Mesendoderm (in vitro differentiated cells): ENCODE measurements at regions not wholly inside any gene's neighbourhood (a gene's known extent, or its start where the extent isn't known, plus 50 kb on each side); places are given as distances from the start of the nearest gene placed in this dataset.
A peak's percentile ranks its signal among the peaks of the same experiment; 100 is the strongest.

Experiments used
- DNase-seq: peaks from one replicate; pipeline ENCODE4 v3.0.0; 2013
- H2AK5ac ChIP-seq: 2 replicates; pipeline ENCODE4 v1.6.1; 2013; ENCODE audit warnings: low read length, inconsistent platforms
- H2BK120ac ChIP-seq: 2 replicates; pipeline ENCODE4 v1.6.1; 2013; ENCODE audit warnings: low read depth, mild to moderate bottlenecking, low read length, moderate library complexity, mixed read lengths
- H2BK15ac ChIP-seq: replicated peaks from 2 replicates; pipeline ENCODE4 v1.6.1; 2013; ENCODE audit warnings: low read depth, mild to moderate bottlenecking, moderate library complexity
- H2BK5ac ChIP-seq: 2 replicates; pipeline ENCODE4 v1.6.1; 2013; ENCODE audit warnings: low read length, inconsistent platforms
- H3K18ac ChIP-seq: 2 replicates; pipeline ENCODE4 v1.6.1; 2013; ENCODE audit warnings: mild to moderate bottlenecking, low read length, mixed read lengths
- H3K23ac ChIP-seq: one replicate; pipeline ENCODE4 v1.6.1; 2013; ENCODE audit warnings: low read length
- H3K27ac ChIP-seq: 2 replicates; pipeline ENCODE4 v1.5.1; 2013; ENCODE audit warnings: low read depth, mild to moderate bottlenecking, inconsistent platforms, low read length, moderate library complexity
- H3K27me3 ChIP-seq: 2 replicates; pipeline ENCODE4 v1.6.1; 2013; ENCODE audit warnings: low read length, control low read depth, mild to moderate bottlenecking, inconsistent platforms; ENCODE audit not compliant: insufficient read depth, poor library complexity
- H3K36me3 ChIP-seq: 2 replicates; pipeline ENCODE4 v1.6.1; 2013; ENCODE audit warnings: low read length, inconsistent platforms; ENCODE audit not compliant: control insufficient read depth, insufficient read depth
- H3K4ac ChIP-seq: one replicate; pipeline ENCODE4 v1.6.1; 2013; ENCODE audit warnings: low read depth, mild to moderate bottlenecking, low read length, moderate library complexity
- H3K4me1 ChIP-seq: 2 replicates; pipeline ENCODE4 v1.6.1; 2013; ENCODE audit warnings: low read depth, low read length, inconsistent platforms; ENCODE audit not compliant: control insufficient read depth
- H3K4me2 ChIP-seq: 2 replicates; pipeline ENCODE4 v1.6.1; 2013; ENCODE audit warnings: low read length
- H3K4me3 ChIP-seq: 2 replicates; pipeline ENCODE4 v1.5.1; 2013; ENCODE audit warnings: mild to moderate bottlenecking, low read length
- H3K56ac ChIP-seq: one replicate; pipeline ENCODE4 v1.6.1; 2013; ENCODE audit warnings: low read length
- H3K79me1 ChIP-seq: 2 replicates; pipeline ENCODE4 v1.6.1; 2013; ENCODE audit warnings: low read length, inconsistent platforms
- H3K79me2 ChIP-seq: 2 replicates; pipeline ENCODE4 v1.6.1; 2013; ENCODE audit warnings: mild to moderate bottlenecking, low read length; ENCODE audit not compliant: control insufficient read depth, insufficient read depth
- H3K9ac ChIP-seq: 2 replicates; pipeline ENCODE4 v1.6.1; 2013; ENCODE audit warnings: low read length, inconsistent platforms
- H4K5ac ChIP-seq: one replicate; pipeline ENCODE4 v1.6.1; 2013; ENCODE audit warnings: low read length
- H4K8ac ChIP-seq: one replicate; pipeline ENCODE4 v1.6.1; 2013; ENCODE audit warnings: low read depth, mild to moderate bottlenecking, control low read depth, low read length, moderate library complexity
- WGBS: extraction: QIAGEN DNeasy Blood & Tissue Kit; methylation state at CpG from one replicate; pipeline ENCODE4 v1.1.7; 2013; ENCODE audit warnings: low lambda C conversion rate, missing lambda C conversion rate; ENCODE audit not compliant: insufficient coverage; ENCODE audit errors: extremely low coverage; 5-methylcytosine and 5-hydroxymethylcytosine counted together

DNA sequence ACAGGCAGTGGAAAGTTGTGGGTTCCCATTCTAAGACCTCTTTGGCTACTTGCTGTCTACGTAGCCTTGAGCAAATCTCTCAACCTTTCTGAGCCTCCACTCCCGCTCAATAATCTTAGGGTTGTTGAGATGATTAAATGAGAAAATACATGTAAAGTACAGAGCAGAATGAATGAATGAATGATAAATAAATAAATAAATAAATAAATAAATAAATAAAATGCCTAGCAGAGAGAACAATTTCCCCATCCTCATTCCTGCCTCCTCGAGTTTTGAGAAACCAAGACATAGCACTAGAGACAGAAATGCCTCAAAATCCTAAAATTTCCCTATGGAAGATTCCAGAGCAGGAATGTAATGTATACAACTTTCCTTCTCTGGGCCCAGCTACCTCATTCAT is 128.3 kb upstream of the RAD23B start:
- no peak overlapping the region for H2BK15ac ChIP-seq
- no peak overlapping the region for H4K8ac ChIP-seq
- H3K18ac ChIP-seq: no peak overlapping the region
- H3K27ac ChIP-seq: no peak overlapping the region
- no peak overlapping the region for H4K5ac ChIP-seq
- no peaks in the 10 kb centered on the region for H3K4me1 ChIP-seq
- no peak overlapping the region for H3K23ac ChIP-seq
- no peaks in the 10 kb centered on the region for H3K36me3 ChIP-seq
- H3K79me2 ChIP-seq: no peaks in the 10 kb centered on the region
- no peak for DNase-seq
- no peaks in the 10 kb centered on the region for H3K27me3 ChIP-seq
- no peak overlapping the region for H3K4ac ChIP-seq
- no peak overlapping the region for H2BK5ac ChIP-seq
- H3K4me2 ChIP-seq: no peak overlapping the region
- no peak overlapping the region for H3K56ac ChIP-seq
- no peak overlapping the region for H2AK5ac ChIP-seq
- WGBS: no CpG with 5 or more reads among the region's 3 CpGs
- no peak overlapping the region for H2BK120ac ChIP-seq
- H3K4me3 ChIP-seq: no peak overlapping the region
- H3K9ac ChIP-seq: no peak overlapping the region
- no peaks in the 10 kb centered on the region for H3K79me1 ChIP-seq

DNA sequence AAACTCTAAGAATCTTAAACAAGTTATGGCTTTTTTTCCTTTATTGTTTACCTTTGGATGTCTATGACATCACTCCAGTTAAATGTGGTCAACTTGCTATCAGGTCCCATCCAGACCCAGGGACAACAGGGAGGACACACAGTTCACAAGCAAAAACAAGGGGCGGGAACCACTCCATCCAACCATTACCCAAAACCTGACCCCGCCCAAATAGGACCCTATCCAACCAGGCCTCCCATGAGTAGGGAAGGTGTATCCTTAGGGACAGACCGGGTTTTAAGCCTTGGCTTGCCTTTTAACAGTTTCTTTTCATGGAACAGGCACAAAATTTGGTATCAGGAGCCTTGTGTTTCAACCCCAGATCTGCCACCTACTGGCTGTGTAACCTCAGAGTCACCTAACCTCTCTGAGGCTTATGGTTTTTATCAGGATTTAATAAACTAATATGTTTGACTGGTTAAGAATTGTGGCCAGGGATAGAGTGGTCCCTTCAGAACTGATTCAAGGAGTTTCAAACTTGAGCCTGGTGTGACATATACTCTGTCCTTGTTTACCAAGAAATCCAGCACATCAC is 127.7 kb upstream of the RAD23B start:
- no peak overlapping the region for H3K4me2 ChIP-seq
- no peak overlapping the region for H3K18ac ChIP-seq
- no peaks in the 10 kb centered on the region for H3K79me1 ChIP-seq
- no peak overlapping the region for H2BK5ac ChIP-seq
- no peak overlapping the region for H2BK120ac ChIP-seq
- no peaks in the 10 kb centered on the region for H3K27me3 ChIP-seq
- H3K27ac ChIP-seq: no peak overlapping the region
- DNase-seq: peak; percentile 25
- no CpG with 5 or more reads among the region's 3 CpGs for WGBS
- no peak overlapping the region for H3K23ac ChIP-seq
- H3K36me3 ChIP-seq: no peaks in the 10 kb centered on the region
- H3K4ac ChIP-seq: no peak overlapping the region
- no peak overlapping the region for H4K8ac ChIP-seq
- no peak overlapping the region for H4K5ac ChIP-seq
- H2AK5ac ChIP-seq: no peak overlapping the region
- no peak overlapping the region for H3K4me3 ChIP-seq
- H2BK15ac ChIP-seq: no peak overlapping the region
- no peak overlapping the region for H3K56ac ChIP-seq
- H3K79me2 ChIP-seq: no peaks in the 10 kb centered on the region
- H3K9ac ChIP-seq: no peak overlapping the region
- no peaks in the 10 kb centered on the region for H3K4me1 ChIP-seq

DNA sequence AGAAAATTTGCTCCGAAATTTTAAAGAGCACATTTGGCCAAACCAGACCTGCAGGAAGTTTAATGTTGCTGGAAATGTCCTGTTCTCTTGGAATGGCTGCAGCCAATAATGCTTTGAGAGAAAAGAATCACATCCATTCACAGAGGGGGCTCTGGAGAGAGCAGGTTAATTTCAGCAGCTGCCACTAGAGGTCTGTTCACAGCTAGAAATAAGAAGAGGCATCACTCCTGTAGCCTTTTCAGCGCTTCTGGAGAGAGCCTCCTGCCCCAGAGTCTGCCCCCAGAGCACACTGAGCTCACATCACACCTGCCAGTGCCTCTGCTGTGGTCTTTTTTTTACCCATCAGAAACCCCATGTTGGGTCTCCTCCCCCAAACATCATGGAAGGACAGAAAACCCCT is 124.8 kb upstream of the RAD23B start:
- no peak overlapping the region for H3K4me2 ChIP-seq
- H3K23ac ChIP-seq: no peak overlapping the region
- H3K4ac ChIP-seq: no peak overlapping the region
- H3K79me2 ChIP-seq: no peaks in the 10 kb centered on the region
- no peak overlapping the region for H3K56ac ChIP-seq
- no peaks in the 10 kb centered on the region for H3K4me1 ChIP-seq
- H2BK5ac ChIP-seq: no peak overlapping the region
- no peak overlapping the region for H3K9ac ChIP-seq
- H3K18ac ChIP-seq: no peak overlapping the region
- H2BK15ac ChIP-seq: no peak overlapping the region
- no peak overlapping the region for H4K5ac ChIP-seq
- no peak overlapping the region for H3K27ac ChIP-seq
- H2BK120ac ChIP-seq: no peak overlapping the region
- WGBS: no CpG with 5 or more reads among the region's 2 CpGs
- H2AK5ac ChIP-seq: no peak overlapping the region
- H3K27me3 ChIP-seq: no peaks in the 10 kb centered on the region
- peak; percentile 86 for DNase-seq
- H3K4me3 ChIP-seq: no peak overlapping the region
- no peaks in the 10 kb centered on the region for H3K36me3 ChIP-seq
- no peak overlapping the region for H4K8ac ChIP-seq
- no peaks in the 10 kb centered on the region for H3K79me1 ChIP-seq

GRCh38 chr9:107161338-107161737 is 121.7 kb upstream of the RAD23B start:
- no peak overlapping the region for H3K18ac ChIP-seq
- H4K8ac ChIP-seq: no peak overlapping the region
- no peaks in the 10 kb centered on the region for H3K79me1 ChIP-seq
- no peak overlapping the region for H3K9ac ChIP-seq
- no peak overlapping the region for H2BK15ac ChIP-seq
- H3K27ac ChIP-seq: no peak overlapping the region
- WGBS: no CpG with 5 or more reads among the region's 2 CpGs
- DNase-seq: no peak
- no peak overlapping the region for H2AK5ac ChIP-seq
- no peak overlapping the region for H4K5ac ChIP-seq
- H3K36me3 ChIP-seq: no peaks in the 10 kb centered on the region
- no peak overlapping the region for H3K23ac ChIP-seq
- no peak overlapping the region for H2BK5ac ChIP-seq
- no peak overlapping the region for H3K4me3 ChIP-seq
- H3K4me2 ChIP-seq: no peak overlapping the region
- H2BK120ac ChIP-seq: no peak overlapping the region
- no peak overlapping the region for H3K56ac ChIP-seq
- H3K79me2 ChIP-seq: no peaks in the 10 kb centered on the region
- no peaks in the 10 kb centered on the region for H3K27me3 ChIP-seq
- no peak overlapping the region for H3K4ac ChIP-seq
- H3K4me1 ChIP-seq: no peaks in the 10 kb centered on the region

- no peak overlapping the region for H3K4ac ChIP-seq
- no peak overlapping the region for H2BK120ac ChIP-seq
- no peak overlapping the region for H4K8ac ChIP-seq
- H3K18ac ChIP-seq: no peak overlapping the region
- H2BK5ac ChIP-seq: no peak overlapping the region
- no peak overlapping the region for H3K9ac ChIP-seq
- H3K4me3 ChIP-seq: no peak overlapping the region
- no peak overlapping the region for H4K5ac ChIP-seq
- H3K4me2 ChIP-seq: no peak overlapping the region
- no peaks in the 10 kb centered on the region for H3K79me1 ChIP-seq
- no peak overlapping the region for H2BK15ac ChIP-seq
- H3K4me1 ChIP-seq: no peaks in the 10 kb centered on the region
- no CpG with 5 or more reads among the region's 1 CpG for WGBS
- H3K79me2 ChIP-seq: no peaks in the 10 kb centered on the region
- H3K27ac ChIP-seq: no peak overlapping the region
- no peak for DNase-seq
- no peak overlapping the region for H3K56ac ChIP-seq
- H3K23ac ChIP-seq: no peak overlapping the region
- no peaks in the 10 kb centered on the region for H3K36me3 ChIP-seq
- no peaks in the 10 kb centered on the region for H3K27me3 ChIP-seq
- no peak overlapping the region for H2AK5ac ChIP-seq
These were observed 119.7 kb upstream of the RAD23B start for GRCh38 chr9:107163370-107163769.

DNA sequence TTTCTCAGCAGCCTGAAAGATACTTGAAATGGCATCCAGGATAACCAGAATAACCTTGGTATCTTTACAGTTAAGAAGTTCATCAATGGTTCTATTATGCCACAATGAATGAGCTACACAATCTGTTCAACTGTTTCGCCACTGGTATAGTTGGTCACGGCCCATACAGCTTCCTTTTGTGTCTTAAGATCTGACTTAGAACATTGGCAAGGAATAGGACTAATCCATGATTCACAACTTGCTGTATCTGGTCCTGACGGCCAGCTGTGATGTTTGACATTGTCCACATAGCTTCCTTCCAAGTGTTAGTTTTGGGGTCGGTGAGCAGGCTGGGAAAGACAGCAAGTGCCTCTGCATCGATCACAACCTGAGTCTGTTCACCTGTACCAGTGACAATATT is 113.3 kb upstream of the RAD23B start:
- H2BK15ac ChIP-seq: no peak overlapping the region
- WGBS: no CpG with 5 or more reads among the region's 5 CpGs
- no peak overlapping the region for H4K5ac ChIP-seq
- no peak overlapping the region for H4K8ac ChIP-seq
- DNase-seq: no peak
- H3K4me1 ChIP-seq: no peaks in the 10 kb centered on the region
- no peak overlapping the region for H3K9ac ChIP-seq
- H3K79me2 ChIP-seq: no peaks in the 10 kb centered on the region
- H3K4ac ChIP-seq: no peak overlapping the region
- H3K36me3 ChIP-seq: no peaks in the 10 kb centered on the region
- H3K4me2 ChIP-seq: no peak overlapping the region
- no peak overlapping the region for H2BK120ac ChIP-seq
- no peak overlapping the region for H3K18ac ChIP-seq
- H2AK5ac ChIP-seq: no peak overlapping the region
- H3K27ac ChIP-seq: no peak overlapping the region
- no peak overlapping the region for H2BK5ac ChIP-seq
- no peak overlapping the region for H3K56ac ChIP-seq
- no peak overlapping the region for H3K23ac ChIP-seq
- H3K79me1 ChIP-seq: no peaks in the 10 kb centered on the region
- no peak overlapping the region for H3K4me3 ChIP-seq
- H3K27me3 ChIP-seq: no peaks in the 10 kb centered on the region
